GM10266 (cell line): ENCODE measurements at regions not wholly inside any gene's neighbourhood (a gene's known extent, or its start where the extent isn't known, plus 50 kb on each side); places are given as distances from the start of the nearest gene placed in this dataset.

ENCODE experiments used
- DNase-seq: peaks from one replicate; pipeline ENCODE4 v3.0.0; 2012; ENCODE audit errors: extremely low spot score
- TF ChIP-seq, protein P1 (sequence below): IDR thresholded peaks from 2 replicates; pipeline ENCODE4 v1.5.1; 2012; ENCODE audit warnings: mild to moderate bottlenecking, low read depth; ENCODE audit not compliant: control insufficient read depth, insufficient read depth; ENCODE audit errors: missing control alignments

- DNase-seq: no peak
These were observed 110.9 kb upstream of the PWP1 start for GRCh38 chr12:107574691-107575090.

GRCh38 chr12:107580750-107581618 lies 104.6 kb upstream of the PWP1 start:
- TF ChIP-seq, protein P1, sequence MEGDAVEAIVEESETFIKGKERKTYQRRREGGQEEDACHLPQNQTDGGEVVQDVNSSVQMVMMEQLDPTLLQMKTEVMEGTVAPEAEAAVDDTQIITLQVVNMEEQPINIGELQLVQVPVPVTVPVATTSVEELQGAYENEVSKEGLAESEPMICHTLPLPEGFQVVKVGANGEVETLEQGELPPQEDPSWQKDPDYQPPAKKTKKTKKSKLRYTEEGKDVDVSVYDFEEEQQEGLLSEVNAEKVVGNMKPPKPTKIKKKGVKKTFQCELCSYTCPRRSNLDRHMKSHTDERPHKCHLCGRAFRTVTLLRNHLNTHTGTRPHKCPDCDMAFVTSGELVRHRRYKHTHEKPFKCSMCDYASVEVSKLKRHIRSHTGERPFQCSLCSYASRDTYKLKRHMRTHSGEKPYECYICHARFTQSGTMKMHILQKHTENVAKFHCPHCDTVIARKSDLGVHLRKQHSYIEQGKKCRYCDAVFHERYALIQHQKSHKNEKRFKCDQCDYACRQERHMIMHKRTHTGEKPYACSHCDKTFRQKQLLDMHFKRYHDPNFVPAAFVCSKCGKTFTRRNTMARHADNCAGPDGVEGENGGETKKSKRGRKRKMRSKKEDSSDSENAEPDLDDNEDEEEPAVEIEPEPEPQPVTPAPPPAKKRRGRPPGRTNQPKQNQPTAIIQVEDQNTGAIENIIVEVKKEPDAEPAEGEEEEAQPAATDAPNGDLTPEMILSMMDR: no peak
- no peak for DNase-seq

More at GRCh38 chr12:107574691-107575090, 110.9 kb upstream of the PWP1 start:
- TF ChIP-seq, protein P1: no peak

- TF ChIP-seq, protein P1: no peak
- DNase-seq: no peak
These were observed 104.0 kb upstream of the PWP1 start for GRCh38 chr12:107581619-107582015.

DNA sequence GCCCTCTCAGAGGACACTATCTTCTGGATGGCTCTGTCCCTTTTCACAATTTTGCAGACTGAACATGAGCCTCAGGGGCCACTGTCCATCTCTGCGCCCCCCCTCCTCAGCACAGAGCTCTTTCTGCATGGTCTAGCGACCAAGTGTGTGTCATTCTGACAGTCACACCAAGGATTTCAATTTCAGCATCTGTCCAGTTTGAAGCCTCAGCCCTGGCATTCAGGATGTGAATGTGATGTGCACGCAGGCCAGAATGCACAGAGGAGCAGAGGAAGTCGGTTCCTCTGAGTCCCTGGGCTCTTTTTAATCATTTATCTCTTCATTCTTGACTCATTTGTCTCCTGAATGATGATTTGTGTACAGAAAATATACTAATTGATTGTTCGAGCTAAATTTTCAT lies 102.0 kb upstream of the PWP1 start:
- TF ChIP-seq, protein P1: no peak
- DNase-seq: no peak

- DNase-seq: no peak
- TF ChIP-seq, protein P1: no peak
These were observed 101.0 kb upstream of the PWP1 start for GRCh38 chr12:107584563-107584962.

GRCh38 chr12:107586256-107586970 lies 99.2 kb upstream of the PWP1 start:
- TF ChIP-seq, protein P1: no peak
- no peak for DNase-seq

DNA sequence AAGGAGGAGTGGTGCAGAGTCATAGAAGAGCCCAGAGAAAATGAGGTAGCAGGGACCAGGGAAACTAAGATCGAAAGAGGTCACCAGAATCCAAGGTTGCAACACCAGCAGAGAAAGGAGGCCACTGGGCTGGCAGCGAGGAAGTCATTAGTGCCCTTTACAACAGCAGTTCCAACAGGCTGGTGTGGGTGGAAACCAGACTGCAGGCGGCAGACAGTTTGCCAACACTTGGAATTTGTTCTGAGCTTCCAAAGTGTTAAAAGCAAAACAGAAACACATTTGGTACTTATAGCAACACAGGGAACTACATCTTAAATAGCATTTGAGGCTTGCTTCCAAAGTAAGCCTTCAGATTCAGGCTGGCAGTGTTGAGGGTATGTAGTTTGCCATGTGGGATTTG lies 95.2 kb upstream of the PWP1 start:
- no peak for DNase-seq
- TF ChIP-seq, protein P1: no peak
